ENCODE measurements at regions not wholly inside any gene's neighbourhood (a gene's known extent, or its start where the extent isn't known, plus 50 kb on each side); places are given as distances from the start of the nearest gene placed in this dataset.

DNA sequence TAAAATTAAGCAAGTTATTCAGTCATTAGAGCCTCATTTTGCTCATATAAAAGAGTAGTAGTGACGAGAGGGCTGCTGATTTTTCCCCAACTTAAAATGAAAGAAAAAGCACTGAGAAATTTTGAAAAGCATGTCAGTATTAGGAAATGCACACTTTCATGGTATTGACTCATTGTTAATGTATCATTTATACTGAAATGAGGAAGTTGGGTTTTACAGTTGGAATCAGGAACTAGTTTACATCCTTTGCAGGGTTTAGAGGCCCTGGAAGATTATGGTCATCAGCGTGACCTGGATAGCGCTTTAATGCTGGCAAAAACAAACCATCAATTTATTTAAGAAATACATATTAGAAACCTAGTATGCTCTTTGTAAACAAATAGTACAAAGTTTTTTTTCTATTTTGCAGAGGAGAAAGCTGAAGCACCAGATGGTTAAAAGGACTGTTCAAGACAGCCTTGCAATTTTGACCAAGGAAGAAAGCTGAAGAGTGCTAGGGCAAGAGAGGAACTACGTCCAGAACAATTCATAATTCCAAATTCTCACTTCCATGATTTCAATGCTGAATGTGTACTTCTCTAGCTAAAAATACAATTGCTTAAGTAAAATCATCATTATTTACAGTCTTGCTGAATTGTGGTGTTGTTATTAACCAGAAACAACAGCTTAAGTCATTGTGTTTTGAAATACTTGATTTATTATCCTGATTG lies 94.8 kb upstream of the SGIP1 start:
- Histone ChIP-seq H4K20me1 (ENCODE audit: control insufficient read depth, insufficient read depth, low read length, poor library complexity, severe bottlenecking) (no peaks in the 10 kb centered on the region), H3K9ac (ENCODE audit: low read length) (peak overlapping the region; percentile 3), H3K4me3 (ENCODE audit: control extremely low read depth in 1 of 5, extremely low read depth in 1 of 5, insufficient read depth in 1 of 5, low read depth in 2 of 5, low read length in 4 of 5) (peak overlapping the region in 1 of 5 experiments; percentile 17), H3K4me2 (replicated peaks; ENCODE audit: low read depth, low read length, poor library complexity, severe bottlenecking) (peak overlapping the region; percentile 48), H3K27ac (ENCODE audit: low read length in 2 of 2) (peak overlapping the region in 1 of 2 donors; percentile 62), H3K79me2 (ENCODE audit: control insufficient read depth, insufficient read depth, low read length) (no peaks in the 10 kb centered on the region), H3K4me1 (ENCODE audit: control insufficient read depth in 2 of 2, insufficient read depth in 2 of 2, low read length in 2 of 2) (peaks cover 20 to 21% of the 10 kb centered on the region in 2 donors), H3K36me3 (replicated peaks in 1 of 2; ENCODE audit: control extremely low read depth in 1 of 2, control insufficient read depth in 1 of 2, extremely low read depth in 1 of 2, insufficient read depth in 2 of 2, low read length in 1 of 2) (no peaks in the 10 kb centered on the region), H2AFZ (ENCODE audit: insufficient read depth, low read depth, low read length, poor library complexity, severe bottlenecking) (peak overlapping the region; percentile 30), H3K9me3 (ENCODE audit: control extremely low read depth in 1 of 3, control insufficient read depth in 2 of 3, insufficient read depth in 1 of 3, low read length in 2 of 3) (no peaks in the 10 kb centered on the region), H3K27me3 (replicated peaks in 1 of 4; ENCODE audit: control extremely low read depth in 1 of 4, control insufficient read depth in 3 of 4, insufficient read depth in 4 of 4, low read length in 3 of 4) (no peaks in the 10 kb centered on the region)
- POLR2A ChIA-PET = no interaction called here
- Mint-ChIP-seq H3K27me3 (no peaks in the 10 kb centered on the region), H3K9me3 (ENCODE audit: insufficient read depth) (no peaks in the 10 kb centered on the region), H3K4me1 (peaks cover 42% of the 10 kb centered on the region), H3K4me3 (peak overlapping the region; percentile 51), H3K27ac (peak overlapping the region; percentile 71)
- no CpG with 5 or more reads among the region's 4 CpGs for WGBS (ENCODE audit: insufficient coverage)
- CTCF ChIA-PET = interaction anchor here (0.6 to 1.0 kb wide), 5 partner anchors 11 to 1332 kb away, joined by 3 to 4 read pairs (median 3); no protein-coding TSS in a partner anchor
- TF ChIP-seq CTCF (IDR thresholded peaks at IDR 0.05) (no peak), EZH2 (IDR thresholded peaks at IDR 0.05; ENCODE audit: borderline replicate concordance, insufficient read depth, low read depth, low read length, poor library complexity, severe bottlenecking) (no peak)
- intact Hi-C loops (cut with micrococcal nuclease) = loop anchor here (2.0 kb wide), 2 partner anchors 36 to 156 kb away; no protein-coding TSS in a partner anchor
- ATAC-seq (ENCODE audit: low read depth) = peak; percentile 66
- DNase-seq = peak; percentile 59

- no peak for DNase-seq
- POLR2A ChIA-PET = interaction anchor here (0.6 to 1.7 kb wide), 3 partner anchors 41 to 112 kb away, joined by 4 to 11 read pairs (median 4); no protein-coding TSS in a partner anchor
Measured at GRCh38 chr1:66443793-66444192, 90.2 kb upstream of the SGIP1 start.

More at GRCh38 chr1:66443793-66444192, 90.2 kb upstream of the SGIP1 start:
- intact Hi-C loops (cut with micrococcal nuclease) = no loop called here
- H3K4me1 ChIP-seq (ENCODE audit: control insufficient read depth in 2 of 2, insufficient read depth in 2 of 2, low read length in 2 of 2) = peaks cover 25 to 27% of the 10 kb centered on the region in 2 donors
- H3K4me3 Mint-ChIP-seq = no peak overlapping the region
- CTCF ChIA-PET = interaction anchor here (1.3 to 6.8 kb wide), 18 partner anchors 10 to 484 kb away, joined by 3 to 572 read pairs (median 58); no protein-coding TSS in a partner anchor
- H3K4me1 Mint-ChIP-seq = peaks cover 44% of the 10 kb centered on the region
- H3K27ac Mint-ChIP-seq = peak overlapping the region; percentile 50
- no peaks in the 10 kb centered on the region for H3K9me3 ChIP-seq (ENCODE audit: control extremely low read depth in 1 of 3, control insufficient read depth in 2 of 3, insufficient read depth in 1 of 3, low read length in 2 of 3)
- no peak overlapping the region for H3K9ac ChIP-seq (ENCODE audit: low read length)
- H3K4me3 ChIP-seq (ENCODE audit: control extremely low read depth in 1 of 5, extremely low read depth in 1 of 5, insufficient read depth in 1 of 5, low read depth in 2 of 5, low read length in 4 of 5) = no peak overlapping the region
- no peak for ATAC-seq (ENCODE audit: low read depth)
- no peaks in the 10 kb centered on the region for H4K20me1 ChIP-seq (ENCODE audit: control insufficient read depth, insufficient read depth, low read length, poor library complexity, severe bottlenecking)
- H3K36me3 ChIP-seq (replicated peaks in 1 of 2; ENCODE audit: control extremely low read depth in 1 of 2, control insufficient read depth in 1 of 2, extremely low read depth in 1 of 2, insufficient read depth in 2 of 2, low read length in 1 of 2) = no peaks in the 10 kb centered on the region
- no peak overlapping the region for H3K27ac ChIP-seq (ENCODE audit: low read length in 2 of 2)
- H2AFZ ChIP-seq (ENCODE audit: insufficient read depth, low read depth, low read length, poor library complexity, severe bottlenecking) = no peak overlapping the region
- H3K4me2 ChIP-seq (replicated peaks; ENCODE audit: low read depth, low read length, poor library complexity, severe bottlenecking) = no peak overlapping the region
- no CpG with 5 or more reads among the region's 1 CpG for WGBS (ENCODE audit: insufficient coverage)
- TF ChIP-seq CTCF (IDR thresholded peaks at IDR 0.05) (no peak), EZH2 (IDR thresholded peaks at IDR 0.05; ENCODE audit: borderline replicate concordance, insufficient read depth, low read depth, low read length, poor library complexity, severe bottlenecking) (no peak)
- no peaks in the 10 kb centered on the region for H3K79me2 ChIP-seq (ENCODE audit: control insufficient read depth, insufficient read depth, low read length)
- no peaks in the 10 kb centered on the region for H3K9me3 Mint-ChIP-seq (ENCODE audit: insufficient read depth)
- H3K27me3 ChIP-seq (replicated peaks in 1 of 4; ENCODE audit: control extremely low read depth in 1 of 4, control insufficient read depth in 3 of 4, insufficient read depth in 4 of 4, low read length in 3 of 4) = no peaks in the 10 kb centered on the region
- no peaks in the 10 kb centered on the region for H3K27me3 Mint-ChIP-seq

All from B cell (primary cell).